ENCODE measurements at regions not wholly inside any gene's neighbourhood (a gene's known extent, or its start where the extent isn't known, plus 50 kb on each side); places are given as distances from the start of the nearest gene placed in this dataset.

DNA sequence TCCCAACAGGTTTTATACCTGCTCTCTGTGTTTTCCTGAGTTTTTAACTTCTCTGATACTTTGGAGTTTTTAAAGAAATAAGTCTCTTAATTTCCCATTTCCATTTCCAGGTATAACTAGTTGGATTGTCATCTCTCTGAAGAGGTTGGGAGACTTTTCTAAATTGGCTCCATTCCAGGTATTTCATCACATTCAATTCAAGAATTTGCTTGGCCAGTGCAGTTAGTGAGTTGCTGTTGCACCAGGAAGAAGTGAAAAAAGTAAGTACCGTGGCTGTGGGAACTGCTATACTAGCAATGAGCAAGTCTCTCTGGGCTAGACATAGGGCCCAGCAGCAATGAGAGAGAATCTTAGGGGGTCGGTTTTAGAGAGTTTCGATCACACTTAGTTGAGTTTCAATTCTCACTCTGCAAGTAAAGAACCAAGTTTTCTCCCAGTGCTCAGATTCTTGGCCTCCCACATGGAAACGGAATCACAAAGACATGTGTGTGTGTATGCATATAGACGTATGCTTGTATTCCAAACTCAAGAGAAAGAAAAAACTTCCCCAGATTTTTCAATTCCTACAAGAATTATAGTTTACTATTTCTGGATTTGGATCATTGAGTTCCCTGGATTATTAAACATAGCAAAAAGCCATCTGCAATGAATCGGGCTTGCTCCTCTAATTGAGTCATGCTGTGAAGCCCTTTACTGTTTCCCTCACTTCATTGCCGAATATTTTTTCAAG, 894.4 kb downstream of the BCL11A start:
- DNase-seq (no peak), ATAC-seq (no peak)
- intact Hi-C loops (cut with DNase I, micrococcal nuclease) = no loop called here

DNA sequence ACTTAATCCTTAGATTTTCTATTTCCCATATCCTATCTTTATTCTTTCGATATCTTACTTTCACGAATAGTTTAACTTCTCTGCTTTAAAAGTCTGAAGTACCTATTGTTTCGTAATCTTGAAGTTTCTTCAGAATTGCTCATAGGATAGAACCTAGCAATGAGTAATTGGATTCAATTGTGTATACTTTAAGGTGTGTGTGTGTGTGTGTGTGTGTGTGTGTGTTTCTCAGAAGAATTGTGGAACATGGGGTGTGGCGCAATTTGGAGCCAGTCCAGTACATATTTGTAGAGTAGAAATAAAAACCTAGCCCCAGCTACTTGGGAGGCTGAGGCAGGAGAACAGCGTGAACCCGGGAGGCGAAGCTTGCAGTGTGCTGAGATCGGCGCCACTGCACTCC, 897.6 kb downstream of the BCL11A start:
- intact Hi-C loops (cut with DNase I, micrococcal nuclease) = no loop called here
- ATAC-seq = peak; percentile 94
- DNase-seq = peak; percentile 79 to 85

DNA sequence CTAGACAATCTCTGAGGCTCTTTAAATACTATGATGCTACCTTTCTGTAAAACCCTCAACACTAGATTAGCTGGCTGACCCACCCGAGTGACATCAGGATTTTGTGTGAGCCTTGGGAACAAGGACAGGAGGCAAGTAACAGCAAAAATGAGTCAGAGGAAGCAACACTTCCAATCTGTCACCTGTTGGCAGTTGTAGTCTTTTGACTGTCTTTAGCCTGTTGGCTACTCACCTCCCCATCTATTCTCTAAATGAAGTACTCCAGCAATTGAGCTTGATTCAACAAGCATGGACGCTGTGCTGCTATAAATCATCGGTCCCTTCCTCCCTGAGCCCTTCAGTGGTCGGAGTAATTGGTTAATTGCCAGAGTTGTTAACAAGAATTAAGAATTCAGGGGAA, 898.7 kb downstream of the BCL11A start:
- ATAC-seq = no peak

DNA sequence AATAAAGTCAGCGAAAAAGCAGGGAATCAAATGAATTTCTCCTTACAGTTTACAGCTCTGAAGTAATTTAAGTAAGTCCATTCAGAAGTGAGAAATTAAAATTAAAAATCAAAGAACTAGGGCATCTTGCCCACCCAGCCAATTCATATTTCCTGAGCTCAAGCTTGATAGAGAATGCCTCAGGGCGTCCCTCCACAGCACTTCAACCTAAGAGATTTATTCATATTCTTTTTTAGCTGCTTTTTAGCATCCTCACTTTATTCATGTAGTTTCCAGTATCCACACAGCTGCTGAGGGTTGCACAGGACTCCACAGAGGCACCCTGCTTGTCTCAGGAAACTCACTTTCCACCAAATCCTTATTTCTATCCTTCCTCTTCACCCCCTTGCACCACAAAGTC, 900.3 kb downstream of the BCL11A start:
- DNase-seq = no peak

More for the DNA sequence above, 898.7 kb downstream of the BCL11A start:
- intact Hi-C loops (cut with DNase I, micrococcal nuclease) = no loop called here
- no peak for DNase-seq

DNA sequence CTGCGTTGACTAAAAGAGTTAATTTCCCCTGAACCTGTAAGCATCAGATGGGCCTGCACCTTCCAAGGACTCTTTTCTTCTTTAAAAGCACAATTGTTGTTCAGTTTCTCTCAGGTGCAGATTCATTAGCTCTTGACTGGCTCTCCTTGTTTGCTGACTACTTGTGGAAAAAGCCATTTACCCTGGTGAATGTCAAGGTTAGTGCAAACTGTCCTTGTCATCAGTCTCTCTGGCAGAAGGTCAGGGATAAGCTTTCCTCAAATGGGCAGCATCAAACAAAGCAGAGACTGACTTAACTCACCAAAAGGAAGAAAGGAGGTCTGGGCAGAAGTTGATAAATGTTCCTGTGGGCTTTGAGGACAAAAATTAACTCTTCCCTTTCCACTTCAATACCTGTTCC, 922.7 kb downstream of the BCL11A start:
- intact Hi-C loops (cut with DNase I, micrococcal nuclease) = no loop called here
- ATAC-seq (no peak), DNase-seq (no peak)

More for the DNA sequence above, 900.3 kb downstream of the BCL11A start:
- ATAC-seq = no peak
- intact Hi-C loops (cut with DNase I, micrococcal nuclease) = no loop called here

DNA sequence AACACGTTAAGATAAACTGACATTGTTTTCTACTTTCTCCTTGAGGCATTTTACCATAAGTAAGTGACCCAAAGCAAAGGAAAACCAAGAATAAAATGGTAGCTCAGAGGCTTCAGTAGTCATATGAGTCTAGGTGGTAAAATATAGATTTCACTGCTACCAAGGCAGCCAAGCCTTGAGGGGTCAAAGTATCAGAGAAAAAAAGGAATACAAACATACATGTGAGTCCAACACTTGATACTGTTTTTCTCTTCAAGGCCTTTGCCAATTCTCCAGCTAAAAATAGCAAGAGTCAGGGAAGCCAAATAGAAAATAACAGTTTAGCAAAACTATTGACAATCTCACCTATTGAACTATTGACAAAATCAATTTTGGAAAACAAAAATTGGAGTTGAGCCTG, 925.9 kb downstream of the BCL11A start:
- DNase-seq = no peak
- ATAC-seq = no peak
- intact Hi-C loops (cut with DNase I, micrococcal nuclease) = no loop called here

DNA sequence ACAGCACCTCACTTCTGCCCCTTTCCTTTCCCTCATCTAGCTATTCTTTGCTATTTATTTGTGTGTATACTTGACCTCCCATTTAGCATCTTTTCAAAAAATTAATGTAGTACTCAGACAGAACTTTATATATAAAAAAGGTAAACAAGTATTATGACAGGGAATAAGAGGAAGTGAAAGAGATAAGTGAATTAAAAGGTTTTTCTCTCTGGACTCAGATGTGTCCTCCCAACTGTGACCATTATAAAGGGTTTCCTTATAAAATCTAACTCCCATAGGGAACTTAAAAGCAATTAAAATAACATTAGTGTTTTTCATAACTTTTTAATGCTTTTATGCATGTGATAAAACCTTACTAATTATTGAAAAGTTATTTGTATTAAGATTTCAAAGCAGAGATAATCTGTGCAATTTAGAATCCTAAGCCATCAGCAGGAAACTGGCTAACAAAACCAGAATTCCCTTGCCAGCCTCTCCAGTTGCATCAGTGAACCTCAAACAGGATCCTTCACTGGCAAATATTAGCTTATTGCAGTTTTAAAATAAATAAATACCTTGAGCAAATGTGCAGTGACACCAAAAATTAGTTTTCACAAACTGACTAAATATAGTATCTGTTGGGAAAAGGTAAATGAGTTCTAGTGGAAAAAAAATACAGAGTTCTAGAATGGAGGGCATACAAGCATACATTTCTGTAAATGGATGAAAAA, 930.7 kb downstream of the BCL11A start:
- DNase-seq (no peak), ATAC-seq (no peak)
- intact Hi-C loops (cut with DNase I, micrococcal nuclease) = no loop called here

DNA sequence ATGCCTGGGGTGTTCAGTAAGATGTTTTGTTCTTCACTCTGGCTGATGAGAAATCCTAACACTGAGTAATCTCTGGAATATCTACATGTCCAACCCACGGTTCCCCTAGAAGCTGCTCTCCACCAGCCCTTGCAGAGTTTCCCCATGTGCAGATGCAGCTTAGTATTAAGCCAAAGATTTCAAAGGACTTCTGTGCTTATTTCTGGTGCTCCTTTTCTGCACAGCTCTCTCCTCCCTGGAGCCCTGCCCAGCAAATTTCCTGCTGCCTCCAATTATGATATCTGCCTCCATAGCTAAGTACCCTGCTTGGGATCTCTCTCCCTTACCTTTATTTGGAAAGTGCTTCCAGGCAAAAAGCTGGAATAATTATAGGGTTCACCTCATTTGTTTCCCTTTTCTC, 949.3 kb downstream of the BCL11A start:
- DNase-seq = no peak
- no peak for ATAC-seq

DNA sequence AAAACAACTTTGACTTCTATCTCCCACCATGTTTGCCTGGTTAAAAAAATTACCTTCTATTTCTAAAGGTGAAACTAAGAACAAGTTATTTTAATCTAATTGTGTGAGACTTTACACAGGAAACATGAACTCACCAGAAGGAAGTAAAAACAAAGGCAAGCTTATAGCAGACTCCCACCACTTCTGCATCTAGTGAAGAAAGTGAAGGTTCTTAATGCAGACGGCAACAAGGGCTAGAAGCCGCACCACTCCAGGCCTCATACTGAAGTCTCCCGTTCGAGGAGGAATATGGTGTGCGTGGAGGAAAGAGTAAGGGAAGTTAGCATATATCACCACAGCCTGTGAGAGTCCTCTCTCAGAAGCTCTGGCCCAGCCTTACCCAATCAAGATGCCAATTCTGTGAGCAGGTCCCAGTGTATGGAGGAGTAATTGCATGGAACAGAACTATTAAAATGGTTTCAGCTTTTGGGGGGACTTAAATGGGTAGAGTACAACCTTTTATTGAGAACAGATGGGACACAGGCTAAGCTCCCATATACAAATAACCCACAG, 958.7 kb downstream of the BCL11A start:
- ATAC-seq = no peak
- no peak for DNase-seq
- intact Hi-C loops (cut with DNase I, micrococcal nuclease) = no loop called here

More for the DNA sequence above, 949.3 kb downstream of the BCL11A start:
- intact Hi-C loops (cut with DNase I, micrococcal nuclease) = no loop called here

DNA sequence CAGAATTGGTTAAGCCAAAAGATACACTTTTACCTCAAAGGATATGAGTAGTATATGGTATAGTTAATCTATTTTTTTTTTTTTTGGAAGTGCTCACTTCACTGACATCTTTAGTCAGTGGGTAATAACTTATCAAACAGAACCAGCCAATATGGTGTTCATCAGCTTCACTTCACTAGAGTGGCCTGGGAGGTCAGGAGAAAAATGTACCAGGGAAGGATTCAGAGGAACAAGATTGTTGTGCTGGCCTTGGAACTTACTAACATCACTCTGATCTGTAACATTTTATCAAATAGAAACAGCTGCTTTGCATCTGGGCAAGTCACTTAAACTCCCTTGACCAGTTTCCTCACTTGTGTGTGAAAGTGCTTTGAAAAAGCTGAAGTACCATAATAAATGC, 962.7 kb downstream of the BCL11A start:
- ATAC-seq (no peak), DNase-seq (no peak)
- intact Hi-C loops (cut with DNase I, micrococcal nuclease) = no loop called here

DNA sequence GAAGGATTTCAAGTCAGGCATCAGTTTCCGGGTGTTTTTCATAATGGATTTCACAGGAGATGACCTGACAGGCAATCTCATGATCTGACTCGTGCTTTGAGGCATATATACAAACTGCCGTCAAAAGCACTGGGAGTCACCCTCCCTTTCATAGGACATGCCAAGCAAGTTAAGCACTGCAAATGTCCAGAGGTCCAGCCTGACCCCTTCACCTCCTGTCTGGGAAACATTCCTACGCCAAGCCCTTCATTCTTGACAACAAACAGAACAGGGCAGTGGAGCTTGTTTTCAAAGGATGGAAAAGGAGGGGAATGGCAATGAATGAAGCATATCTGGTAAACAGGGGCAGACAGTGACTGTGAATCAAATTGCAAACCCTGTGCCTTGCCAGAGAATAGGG, 963.6 kb downstream of the BCL11A start:
- ATAC-seq (no peak), DNase-seq (no peak)
- intact Hi-C loops (cut with DNase I, micrococcal nuclease) = no loop called here

DNA sequence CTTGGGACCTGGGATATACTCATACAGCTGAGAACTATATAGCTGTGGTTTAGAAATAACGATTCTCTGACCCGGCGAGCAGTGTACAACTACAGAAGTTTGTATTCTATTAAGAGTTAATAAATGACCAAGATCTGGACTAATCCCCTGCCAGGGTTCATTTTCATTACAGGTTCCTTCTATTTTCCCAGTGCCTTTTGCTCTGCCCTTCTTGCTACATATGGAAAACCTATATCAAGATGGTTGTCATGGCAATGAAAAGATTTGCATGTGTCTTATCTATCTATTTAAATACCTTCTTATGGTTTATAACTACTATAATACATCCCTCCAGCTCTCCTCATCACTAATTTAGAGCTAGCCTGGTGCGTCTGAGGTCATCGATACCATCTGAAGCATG, 965.2 kb downstream of the BCL11A start:
- intact Hi-C loops (cut with DNase I, micrococcal nuclease) = no loop called here

DNA sequence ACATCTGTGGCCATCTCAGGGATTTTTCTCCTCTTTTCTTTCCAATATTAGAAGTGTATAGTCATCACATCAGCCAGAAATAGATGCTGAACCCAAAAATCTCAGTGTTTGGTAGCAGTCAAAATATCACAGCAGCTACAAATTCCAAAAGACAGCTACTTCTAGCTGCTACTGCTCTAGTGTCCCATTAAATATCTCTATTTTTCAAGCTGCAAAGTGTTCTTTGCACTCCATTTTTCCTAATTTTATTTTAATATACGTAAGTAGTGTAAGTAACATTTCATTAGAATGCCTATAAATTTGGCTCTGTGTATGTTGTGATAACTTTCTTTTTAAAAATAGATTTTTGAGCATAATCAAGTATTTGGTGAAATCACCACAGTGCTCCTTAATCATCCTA, 967.3 kb downstream of the BCL11A start:
- DNase-seq (no peak), ATAC-seq (no peak)
- intact Hi-C loops (cut with DNase I, micrococcal nuclease) = no loop called here

More for the DNA sequence above, 965.2 kb downstream of the BCL11A start:
- DNase-seq (no peak), ATAC-seq (no peak)

DNA sequence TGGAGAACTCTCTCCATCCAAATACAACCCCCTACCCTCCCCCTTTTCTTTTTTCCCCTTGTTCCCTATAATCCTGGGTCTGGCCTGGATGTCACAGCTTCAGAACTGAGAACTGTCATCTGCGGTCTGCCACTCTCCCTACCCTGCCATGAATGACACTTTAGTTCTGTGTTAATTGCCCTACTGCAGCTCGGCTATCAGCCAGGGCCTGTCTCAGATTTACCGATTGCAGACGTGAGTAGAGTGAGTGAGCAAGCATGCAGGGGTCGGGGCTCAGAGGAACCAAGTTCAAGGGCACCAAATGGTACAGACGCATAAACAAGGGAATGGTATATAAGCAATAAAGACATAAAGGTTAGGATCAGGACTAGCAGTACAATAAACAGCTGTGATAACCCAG, 967.8 kb downstream of the BCL11A start:
- peak; percentile 55 for ATAC-seq
- intact Hi-C loops (cut with DNase I, micrococcal nuclease) = no loop called here
- peak in 1 of 2 donors; percentile 11 for DNase-seq

DNA sequence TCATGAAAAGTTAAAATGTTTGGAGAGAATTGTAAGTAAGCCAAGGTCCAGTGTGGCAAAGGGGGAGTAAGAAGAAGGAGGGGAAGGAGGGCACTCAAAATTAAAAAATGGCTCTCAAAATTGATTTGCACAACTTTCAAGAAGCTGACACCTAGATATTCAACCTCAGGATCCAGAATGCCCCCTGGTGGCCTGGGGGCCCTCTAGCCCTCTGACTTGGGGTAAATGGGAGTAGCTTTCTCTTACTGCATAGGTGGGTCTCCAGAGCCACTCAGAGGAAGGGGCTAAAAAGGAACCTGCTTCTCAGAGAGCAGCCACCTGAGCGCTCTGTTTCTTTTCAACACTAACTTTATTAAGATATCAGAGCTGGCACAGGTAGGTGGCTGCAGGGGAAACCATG, 968.5 kb downstream of the BCL11A start:
- intact Hi-C loops (cut with DNase I, micrococcal nuclease) = no loop called here
- peak in 1 of 2 donors; percentile 8 for DNase-seq
- no peak for ATAC-seq

DNA sequence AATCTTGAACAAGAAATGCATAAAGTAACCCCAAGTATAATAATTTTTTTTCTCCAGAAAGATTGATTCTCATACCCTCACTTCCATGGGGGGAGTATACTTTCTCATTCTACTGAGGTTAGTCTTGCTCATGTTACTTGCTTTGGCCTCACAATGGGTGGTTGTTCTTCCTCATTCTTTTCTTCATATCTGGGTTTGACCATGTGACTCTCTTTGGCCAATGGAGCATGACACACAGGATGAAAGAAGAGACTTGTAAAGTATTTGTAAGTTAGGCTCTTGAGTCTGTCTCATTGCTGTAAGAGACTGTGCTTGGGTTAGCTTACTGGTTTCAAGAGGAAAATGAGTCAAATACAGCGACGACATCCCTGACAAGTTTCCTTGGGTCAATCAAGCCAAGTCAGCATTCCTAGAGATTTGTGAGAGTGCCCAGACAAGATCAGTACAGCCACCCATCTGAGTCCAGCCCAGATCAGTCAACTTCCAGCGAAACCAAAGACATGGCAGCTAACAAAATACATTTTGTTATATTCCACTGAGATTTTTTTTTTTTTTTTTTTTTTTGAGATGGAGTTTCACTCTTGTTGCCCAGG, 970.2 kb downstream of the BCL11A start:
- DNase-seq (no peak), ATAC-seq (no peak)
- intact Hi-C loops (cut with DNase I, micrococcal nuclease) = no loop called here

DNA sequence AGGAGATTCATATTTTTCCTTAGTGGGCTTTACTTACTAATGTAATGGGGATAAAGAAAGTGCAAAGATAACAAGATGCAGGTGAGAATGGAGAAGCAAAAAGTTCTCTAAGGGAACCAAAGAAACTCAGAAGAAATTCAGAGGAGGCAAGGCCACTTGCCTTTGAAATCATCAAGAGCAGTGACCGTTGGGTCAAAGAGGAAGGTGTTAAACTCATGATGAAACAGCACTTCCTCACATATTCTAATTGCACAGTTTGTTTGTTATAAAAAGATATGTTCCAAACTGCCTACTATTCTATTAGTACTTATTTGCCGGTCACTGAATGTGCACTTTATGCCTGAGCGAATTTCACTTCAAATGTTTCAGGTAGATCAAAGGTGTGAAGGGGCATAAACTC, 975.1 kb downstream of the BCL11A start:
- DNase-seq (no peak), ATAC-seq (no peak)
- intact Hi-C loops (cut with DNase I, micrococcal nuclease) = no loop called here

DNA sequence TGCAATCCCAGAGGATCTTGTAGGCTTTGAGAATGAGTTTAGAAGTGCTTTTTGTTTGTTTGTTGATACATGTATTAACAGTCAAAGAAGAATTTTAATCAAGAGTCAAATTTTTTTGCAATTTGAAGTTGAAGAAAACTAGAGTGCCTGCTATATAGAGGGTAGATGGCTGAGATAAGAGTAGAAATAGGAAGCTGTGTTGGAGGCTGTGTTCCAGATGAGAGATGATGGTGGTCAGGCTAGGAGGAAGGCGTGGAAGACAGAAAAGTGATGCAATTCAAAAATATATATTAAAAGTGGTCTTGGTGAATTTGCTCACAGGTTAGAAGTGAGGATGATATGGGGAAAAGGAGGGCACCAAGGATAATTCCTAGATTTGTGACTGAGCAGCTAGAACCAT, 978.3 kb downstream of the BCL11A start:
- DNase-seq (no peak), ATAC-seq (no peak)
- intact Hi-C loops (cut with DNase I, micrococcal nuclease) = no loop called here

DNA sequence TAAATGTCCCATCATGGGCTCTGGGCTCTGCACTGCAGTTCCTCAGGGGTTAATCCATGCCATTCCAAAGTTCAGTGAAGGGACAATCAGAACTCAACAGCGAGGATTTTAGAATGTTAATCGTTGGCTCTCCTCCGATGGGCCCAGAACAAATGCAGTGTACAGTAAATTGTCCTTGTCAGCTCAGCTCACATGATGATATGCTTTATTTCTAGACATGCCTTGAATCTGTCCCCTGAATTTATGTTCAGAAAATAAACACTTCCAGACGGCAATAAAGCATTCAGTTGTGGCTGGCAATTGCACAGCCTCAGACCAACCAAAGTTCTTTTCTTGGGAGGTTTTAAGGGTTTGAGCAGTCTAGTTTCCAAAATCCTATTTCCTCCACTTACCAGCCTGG, 981.2 kb downstream of the BCL11A start:
- intact Hi-C loops (cut with DNase I, micrococcal nuclease) = no loop called here

DNA sequence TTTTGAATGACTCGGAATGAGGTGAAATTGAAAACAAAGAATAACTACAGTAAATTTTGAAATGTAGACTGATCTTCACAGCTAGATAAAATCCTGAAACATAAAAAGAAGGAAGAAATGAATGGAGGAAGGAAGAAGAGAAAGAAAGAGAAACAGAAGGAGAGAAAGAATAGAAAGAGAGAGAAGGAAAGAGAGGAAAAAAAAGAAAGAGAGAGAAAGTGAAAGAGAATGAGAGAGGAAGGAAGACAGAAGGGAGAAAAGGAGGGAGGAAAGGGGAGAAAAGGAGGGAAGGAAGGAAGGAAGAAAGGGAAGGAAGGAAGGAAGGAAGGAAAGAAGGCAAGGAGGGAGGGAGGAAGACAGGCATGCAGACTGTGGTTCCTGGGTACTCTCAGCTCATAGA, 982.6 kb downstream of the BCL11A start:
- intact Hi-C loops (cut with DNase I, micrococcal nuclease) = no loop called here
- no peak for DNase-seq
- ATAC-seq = no peak

More for the DNA sequence above, 981.2 kb downstream of the BCL11A start:
- no peak for DNase-seq
- ATAC-seq = peak; percentile 44

All from left colon (tissue), 2 donors.